ENCODE measurements at regions not wholly inside any gene's neighbourhood (a gene's known extent, or its start where the extent isn't known, plus 50 kb on each side); places are given as distances from the start of the nearest gene placed in this dataset.

DNA sequence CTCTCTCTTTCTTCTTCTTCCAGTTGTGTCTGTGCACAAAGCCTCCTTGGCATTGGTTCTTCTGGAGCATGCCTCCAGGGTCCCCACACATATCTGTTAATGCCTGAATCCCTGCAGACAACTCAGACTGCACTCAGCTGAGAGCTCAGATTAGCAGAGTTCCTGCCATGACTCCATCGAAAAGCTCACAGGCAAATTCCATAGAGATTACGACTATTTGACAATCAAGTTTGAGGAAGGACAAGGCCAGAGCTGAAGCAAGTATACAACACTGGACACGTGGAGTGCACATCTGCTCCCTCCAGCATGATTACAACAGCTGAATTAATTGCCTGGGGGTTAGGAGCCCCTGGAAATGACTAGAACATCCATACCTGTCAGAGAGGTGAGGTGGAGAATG, 190.7 kb downstream of the INSIG2 start:
- Histone ChIP-seq H3K9ac (ENCODE audit: low read length) (no peak overlapping the region), H3K79me2 (ENCODE audit: insufficient read depth, low read length) (no peaks in the 10 kb centered on the region), H3K4me2 (ENCODE audit: low read length) (no peak overlapping the region), H3K4me3 (ENCODE audit: low read depth, low read length, poor library complexity, severe bottlenecking) (no peak overlapping the region), H3K4me1 (ENCODE audit: insufficient read depth, low read length, severe bottlenecking) (no peaks in the 10 kb centered on the region), H3K9me3 (ENCODE audit: low read length) (no peaks in the 10 kb centered on the region), H3K9me2 (ENCODE audit: low read depth, low read length) (no peaks in the 10 kb centered on the region), H3K27ac (ENCODE audit: low read depth, low read length, poor library complexity, severe bottlenecking) (no peak overlapping the region), H3F3A (ENCODE audit: insufficient read depth, low read length) (no peaks in the 10 kb centered on the region), H3K27me3 (ENCODE audit: insufficient read depth, low read length) (no peaks in the 10 kb centered on the region), H2AFZ (ENCODE audit: low read length) (no peak overlapping the region), H3K36me3 (ENCODE audit: insufficient read depth, low read length) (no peaks in the 10 kb centered on the region), H4K20me1 (ENCODE audit: insufficient read depth, low read length) (no peaks in the 10 kb centered on the region)
- TF ChIP-seq, protein P1, sequence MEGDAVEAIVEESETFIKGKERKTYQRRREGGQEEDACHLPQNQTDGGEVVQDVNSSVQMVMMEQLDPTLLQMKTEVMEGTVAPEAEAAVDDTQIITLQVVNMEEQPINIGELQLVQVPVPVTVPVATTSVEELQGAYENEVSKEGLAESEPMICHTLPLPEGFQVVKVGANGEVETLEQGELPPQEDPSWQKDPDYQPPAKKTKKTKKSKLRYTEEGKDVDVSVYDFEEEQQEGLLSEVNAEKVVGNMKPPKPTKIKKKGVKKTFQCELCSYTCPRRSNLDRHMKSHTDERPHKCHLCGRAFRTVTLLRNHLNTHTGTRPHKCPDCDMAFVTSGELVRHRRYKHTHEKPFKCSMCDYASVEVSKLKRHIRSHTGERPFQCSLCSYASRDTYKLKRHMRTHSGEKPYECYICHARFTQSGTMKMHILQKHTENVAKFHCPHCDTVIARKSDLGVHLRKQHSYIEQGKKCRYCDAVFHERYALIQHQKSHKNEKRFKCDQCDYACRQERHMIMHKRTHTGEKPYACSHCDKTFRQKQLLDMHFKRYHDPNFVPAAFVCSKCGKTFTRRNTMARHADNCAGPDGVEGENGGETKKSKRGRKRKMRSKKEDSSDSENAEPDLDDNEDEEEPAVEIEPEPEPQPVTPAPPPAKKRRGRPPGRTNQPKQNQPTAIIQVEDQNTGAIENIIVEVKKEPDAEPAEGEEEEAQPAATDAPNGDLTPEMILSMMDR (IDR thresholded peaks at IDR 0.05; ENCODE audit: low read length), result no peak
- TF ChIP-seq EZH2 (IDR thresholded peaks at IDR 0.05; ENCODE audit: borderline replicate concordance, low read length), result no peak

DNA sequence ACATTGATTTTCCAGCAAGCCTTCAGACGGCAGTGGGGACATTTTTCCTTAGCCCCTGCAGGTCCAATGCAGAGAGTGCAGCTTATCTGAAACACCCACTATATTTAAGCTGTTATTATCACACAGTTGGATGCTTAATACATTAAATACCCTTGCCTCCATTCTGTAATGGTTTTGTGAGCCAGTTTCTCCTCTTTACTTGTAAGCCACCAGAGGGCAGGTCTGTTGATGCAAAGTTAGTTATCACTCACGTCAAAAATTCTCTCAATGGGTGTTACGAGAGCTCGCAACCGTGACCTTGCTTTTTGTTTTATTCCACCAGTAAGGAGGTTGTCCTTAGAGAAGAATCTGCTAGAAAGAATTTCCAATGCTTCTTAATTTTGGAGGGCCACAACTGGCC, 189.8 kb downstream of the INSIG2 start:
- Histone ChIP-seq H3K27me3 (ENCODE audit: insufficient read depth, low read length) (no peaks in the 10 kb centered on the region), H3K4me1 (ENCODE audit: insufficient read depth, low read length, severe bottlenecking) (no peaks in the 10 kb centered on the region), H3K36me3 (ENCODE audit: insufficient read depth, low read length) (no peaks in the 10 kb centered on the region), H4K20me1 (ENCODE audit: insufficient read depth, low read length) (no peaks in the 10 kb centered on the region), H3K9me2 (ENCODE audit: low read depth, low read length) (no peaks in the 10 kb centered on the region), H3K4me3 (ENCODE audit: low read depth, low read length, poor library complexity, severe bottlenecking) (no peak overlapping the region), H3K4me2 (ENCODE audit: low read length) (no peak overlapping the region), H3K79me2 (ENCODE audit: insufficient read depth, low read length) (no peaks in the 10 kb centered on the region), H3K9me3 (ENCODE audit: low read length) (no peaks in the 10 kb centered on the region), H3K27ac (ENCODE audit: low read depth, low read length, poor library complexity, severe bottlenecking) (no peak overlapping the region), H2AFZ (ENCODE audit: low read length) (no peak overlapping the region), H3F3A (ENCODE audit: insufficient read depth, low read length) (no peaks in the 10 kb centered on the region), H3K9ac (ENCODE audit: low read length) (no peak overlapping the region)
- TF ChIP-seq EZH2 (IDR thresholded peaks at IDR 0.05; ENCODE audit: borderline replicate concordance, low read length), result no peak
- TF ChIP-seq, protein P1 (IDR thresholded peaks at IDR 0.05; ENCODE audit: low read length), result peak; percentile 5; the same call in 1 of the 2 replicates

DNA sequence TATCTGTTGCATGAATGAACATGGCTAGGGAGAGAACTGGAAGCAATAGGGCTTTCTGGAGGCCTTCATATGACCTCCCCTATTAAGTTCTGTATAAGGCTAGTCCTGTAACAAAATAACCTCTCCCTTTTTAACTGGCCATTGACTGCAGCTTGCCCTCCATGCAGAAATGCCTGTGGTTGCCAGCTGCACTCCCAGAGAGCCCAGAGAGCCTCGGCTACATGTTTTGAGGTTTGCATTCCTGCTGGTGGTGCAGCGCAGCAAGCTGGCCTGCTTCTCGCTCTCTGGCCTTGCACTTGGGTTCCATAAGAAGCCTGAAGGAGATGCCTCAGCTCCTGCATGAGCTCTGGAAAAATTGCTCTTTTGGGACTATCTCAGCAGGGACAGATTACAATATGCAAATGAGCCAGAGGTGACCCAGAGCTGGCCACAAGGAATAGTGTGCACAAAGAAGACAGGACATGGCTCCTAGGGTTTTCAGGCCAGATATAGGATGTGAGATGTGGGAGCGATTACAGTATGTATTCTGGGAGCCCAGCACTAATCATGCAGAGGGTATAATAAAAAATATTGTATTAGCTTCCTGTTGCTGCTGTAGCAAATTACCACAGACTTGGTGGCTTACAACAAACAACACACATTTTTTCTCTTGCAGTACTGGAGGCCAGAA, 186.7 kb downstream of the INSIG2 start:
- H3K9me3 ChIP-seq (ENCODE audit: low read length), result no peaks in the 10 kb centered on the region
- H3K79me2 ChIP-seq (ENCODE audit: insufficient read depth, low read length), result no peaks in the 10 kb centered on the region
- H3K4me2 ChIP-seq (ENCODE audit: low read length), result no peak overlapping the region
- H3F3A ChIP-seq (ENCODE audit: insufficient read depth, low read length), result no peaks in the 10 kb centered on the region
- H4K20me1 ChIP-seq (ENCODE audit: insufficient read depth, low read length), result no peaks in the 10 kb centered on the region
- H3K9ac ChIP-seq (ENCODE audit: low read length), result no peak overlapping the region
- no peak overlapping the region for H3K27ac ChIP-seq (ENCODE audit: low read depth, low read length, poor library complexity, severe bottlenecking)
- no peaks in the 10 kb centered on the region for H3K9me2 ChIP-seq (ENCODE audit: low read depth, low read length)
- H3K4me1 ChIP-seq (ENCODE audit: insufficient read depth, low read length, severe bottlenecking), result no peaks in the 10 kb centered on the region
- no peaks in the 10 kb centered on the region for H3K36me3 ChIP-seq (ENCODE audit: insufficient read depth, low read length)
- H2AFZ ChIP-seq (ENCODE audit: low read length), result no peak overlapping the region
- TF ChIP-seq, protein P1 (IDR thresholded peaks at IDR 0.05; ENCODE audit: low read length), result no peak
- no peak for TF ChIP-seq EZH2 (IDR thresholded peaks at IDR 0.05; ENCODE audit: borderline replicate concordance, low read length)
- H3K27me3 ChIP-seq (ENCODE audit: insufficient read depth, low read length), result no peaks in the 10 kb centered on the region
- H3K4me3 ChIP-seq (ENCODE audit: low read depth, low read length, poor library complexity, severe bottlenecking), result no peak overlapping the region
